NCI-H226 (cell line): ENCODE measurements at regions not wholly inside any gene's neighbourhood (a gene's known extent, or its start where the extent isn't known, plus 50 kb on each side); places are given as distances from the start of the nearest gene placed in this dataset.

Experiments used
- DNase-seq: peaks from one replicate; pipeline ENCODE4 v3.0.0-alpha.2; 2015

GRCh38 chr4:19009881-19010280 is 988.3 kb upstream of the LCORL start:
- no peak for DNase-seq

- no peak for DNase-seq
These were observed 983.7 kb upstream of the LCORL start for GRCh38 chr4:19005211-19005610.

GRCh38 chr4:19002170-19002569 is 980.6 kb upstream of the LCORL start:
- DNase-seq = no peak

DNA sequence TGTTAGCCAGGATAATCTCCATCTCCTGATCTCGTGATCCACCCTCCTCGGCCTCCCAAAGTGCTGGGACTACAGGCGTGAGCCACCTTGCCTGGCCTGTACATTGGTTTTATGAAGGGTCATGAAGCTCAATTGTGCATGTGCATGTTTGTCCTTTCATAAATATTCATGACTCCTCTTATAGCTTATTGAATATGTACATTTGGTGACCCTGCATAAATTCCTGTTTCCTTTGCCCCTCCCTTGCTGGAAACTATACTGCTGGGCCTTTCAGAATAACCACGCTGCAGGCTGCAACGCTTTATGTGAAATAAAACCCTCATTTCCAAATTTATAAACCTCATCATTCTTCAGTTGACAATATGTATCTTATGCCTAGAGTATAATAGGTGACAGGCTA is 978.0 kb upstream of the LCORL start:
- no peak for DNase-seq

DNA sequence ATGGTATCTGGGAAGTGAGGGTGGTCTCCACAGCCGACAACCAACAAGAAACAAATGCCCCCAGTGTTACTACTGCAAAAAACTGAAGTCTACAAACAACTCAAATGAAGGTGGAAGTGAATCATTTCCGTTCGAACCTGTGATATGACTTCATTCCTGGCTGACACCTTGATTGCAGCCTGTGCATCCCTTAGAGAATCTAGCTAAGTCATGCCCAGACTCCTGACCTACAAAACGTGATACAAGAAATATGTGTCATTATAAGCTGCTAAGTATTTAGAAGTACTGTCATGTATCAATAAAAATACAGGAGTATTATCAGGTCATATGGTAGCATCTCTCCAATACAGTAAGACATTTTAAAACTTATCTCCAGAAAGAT is 959.7 kb upstream of the LCORL start:
- DNase-seq = no peak

DNA sequence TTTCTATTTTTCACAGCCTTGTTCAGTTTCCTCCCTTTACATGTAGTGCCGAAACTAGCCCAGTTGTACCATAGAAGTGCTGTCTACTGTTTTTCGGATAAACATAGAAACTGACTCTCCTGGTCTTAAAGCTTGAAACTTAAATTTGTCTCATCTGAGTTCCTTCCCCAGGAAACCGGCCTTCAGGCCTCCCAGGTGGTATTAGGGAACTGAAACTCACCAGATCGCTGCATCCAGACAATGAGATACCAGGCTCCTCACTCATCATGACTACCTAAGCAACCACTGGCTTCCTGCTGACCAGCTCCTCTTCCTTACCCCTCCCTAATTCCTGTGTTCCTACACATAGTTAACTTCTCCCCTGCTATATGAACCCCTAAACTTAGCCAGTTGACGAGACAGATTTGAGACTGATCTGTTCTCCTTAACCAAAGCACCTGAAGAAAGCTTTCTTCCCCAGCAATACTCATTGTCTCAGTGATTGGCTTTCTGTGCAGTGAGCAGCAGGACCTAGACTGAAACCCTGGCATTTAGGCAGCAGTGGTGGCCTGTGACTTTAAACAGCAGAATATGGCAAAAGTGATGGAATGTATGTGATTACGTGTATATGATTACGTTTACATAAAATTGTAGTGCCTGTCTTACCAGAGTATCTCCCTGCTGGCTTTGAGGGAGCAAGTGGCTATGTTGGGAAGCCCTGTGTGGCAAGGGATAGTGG is 959.1 kb upstream of the LCORL start:
- no peak for DNase-seq

DNA sequence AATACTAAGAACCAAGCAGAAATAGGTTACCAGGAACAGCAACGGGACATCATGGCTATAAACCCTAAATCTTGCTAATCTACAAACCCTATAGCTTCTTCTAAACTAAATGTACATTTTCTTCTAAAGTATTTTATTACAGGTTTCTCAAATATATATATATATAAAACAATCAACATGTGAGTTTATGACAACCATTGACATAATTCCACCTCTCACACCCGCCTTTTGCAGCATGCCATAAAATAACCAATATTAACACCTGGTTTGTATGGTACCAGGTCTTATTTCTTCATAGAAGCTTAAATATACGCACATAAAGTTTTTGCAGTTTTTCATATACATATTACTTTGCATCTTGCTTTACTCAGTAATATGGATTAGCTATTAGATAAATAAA is 955.3 kb upstream of the LCORL start:
- no peak for DNase-seq

- no peak for DNase-seq
These were observed 954.6 kb upstream of the LCORL start for GRCh38 chr4:18975916-18976808.

DNA sequence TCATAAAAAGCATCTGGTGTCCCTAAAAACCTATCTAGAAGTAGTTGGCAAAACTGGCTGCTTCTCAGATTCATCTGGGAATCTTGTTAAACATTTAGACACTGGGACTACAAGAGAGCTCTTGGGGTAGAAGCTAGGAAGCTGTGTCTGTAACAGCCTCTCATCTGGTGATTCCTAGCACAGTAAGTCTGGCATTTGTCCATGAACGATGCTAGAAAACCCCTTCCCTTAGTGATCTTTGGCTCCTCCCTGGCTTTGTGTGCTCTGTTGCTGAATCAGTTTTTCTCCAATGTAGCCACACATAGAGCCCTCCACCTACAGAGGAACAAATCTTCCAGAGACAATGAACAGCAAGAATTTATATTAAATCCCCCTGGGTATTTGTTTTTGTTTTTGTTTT is 951.7 kb upstream of the LCORL start:
- DNase-seq = no peak

DNA sequence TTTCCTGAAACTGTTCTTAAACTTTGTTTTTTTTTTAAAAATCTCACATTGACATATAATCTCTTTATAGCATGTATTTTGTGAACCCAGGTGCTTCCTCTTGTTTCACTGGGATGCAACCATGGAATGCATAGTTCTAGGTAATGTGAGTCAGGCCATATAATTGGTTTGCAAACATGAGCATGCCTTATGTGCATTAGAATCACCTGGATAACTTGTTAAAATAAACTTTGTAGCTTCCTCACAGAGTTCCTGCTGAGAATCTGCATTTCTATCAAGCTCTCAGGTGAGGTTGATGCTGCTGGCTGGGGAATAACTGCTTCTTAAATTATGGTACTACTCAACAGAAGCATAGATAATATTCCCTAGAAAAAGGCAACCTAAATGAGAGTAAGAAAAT is 940.3 kb upstream of the LCORL start:
- no peak for DNase-seq

DNA sequence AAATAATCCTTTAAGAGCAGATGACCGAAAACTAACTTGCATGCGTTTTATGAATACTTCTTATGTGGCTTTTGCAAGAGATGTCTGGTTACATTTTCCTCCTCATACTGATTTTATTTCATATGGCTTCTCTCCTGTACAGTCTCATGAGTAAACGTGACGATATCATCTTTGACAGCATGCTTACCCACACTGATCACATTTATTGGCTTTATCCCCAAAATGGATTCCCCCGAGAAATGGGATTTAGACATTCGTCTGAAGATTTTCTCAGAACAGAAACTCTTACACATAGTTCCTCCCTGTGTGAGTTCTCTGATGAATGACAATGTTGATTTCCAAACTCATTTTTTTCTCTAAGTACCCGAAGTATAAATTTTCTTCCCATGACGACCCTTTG is 939.7 kb upstream of the LCORL start:
- no peak for DNase-seq

GRCh38 chr4:18957716-18958115 is 936.2 kb upstream of the LCORL start:
- DNase-seq = no peak

DNA sequence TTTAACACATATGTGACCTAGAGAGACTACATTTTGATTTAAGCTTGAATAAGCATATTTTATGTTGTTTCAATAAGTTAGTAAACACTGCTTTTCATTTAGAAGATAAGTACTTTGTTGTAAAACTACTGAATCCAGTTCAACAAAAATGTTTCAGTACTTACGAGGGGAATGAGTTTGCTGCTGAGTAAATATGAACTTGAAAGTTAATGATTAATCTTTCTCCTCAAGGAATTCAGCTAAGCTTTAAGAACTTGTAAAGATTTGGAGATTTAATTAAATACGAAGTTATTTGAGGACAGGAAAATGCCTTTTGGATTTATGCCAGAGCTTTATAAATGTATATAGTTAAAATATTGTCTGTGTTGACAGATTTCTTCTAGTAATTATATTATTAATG is 933.0 kb upstream of the LCORL start:
- DNase-seq = no peak

GRCh38 chr4:18953613-18954012 is 932.1 kb upstream of the LCORL start:
- DNase-seq = no peak

- no peak for DNase-seq
These were observed 923.9 kb upstream of the LCORL start for GRCh38 chr4:18945464-18945863.

- DNase-seq = no peak
These were observed 921.3 kb upstream of the LCORL start for GRCh38 chr4:18942874-18943273.

GRCh38 chr4:18938343-18939099 is 917.0 kb upstream of the LCORL start:
- no peak for DNase-seq

DNA sequence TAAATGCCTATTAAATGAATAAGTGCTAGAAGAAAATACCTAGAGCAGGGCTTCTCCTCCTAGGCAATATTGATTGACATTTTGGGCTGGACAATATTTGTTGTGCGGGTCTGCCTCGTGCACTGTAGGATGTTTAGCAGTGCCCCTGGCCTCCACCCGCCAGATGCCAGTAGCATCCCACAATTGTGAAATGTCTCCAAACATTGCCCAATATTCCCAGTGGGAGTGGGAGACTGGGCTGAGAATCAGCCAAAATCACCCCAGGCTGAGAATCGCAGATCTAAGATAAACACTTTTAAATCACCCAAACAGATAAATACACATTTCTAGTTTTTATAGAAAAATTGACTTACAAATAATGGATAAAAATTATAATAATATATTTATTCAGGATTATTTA is 916.2 kb upstream of the LCORL start:
- no peak for DNase-seq

DNA sequence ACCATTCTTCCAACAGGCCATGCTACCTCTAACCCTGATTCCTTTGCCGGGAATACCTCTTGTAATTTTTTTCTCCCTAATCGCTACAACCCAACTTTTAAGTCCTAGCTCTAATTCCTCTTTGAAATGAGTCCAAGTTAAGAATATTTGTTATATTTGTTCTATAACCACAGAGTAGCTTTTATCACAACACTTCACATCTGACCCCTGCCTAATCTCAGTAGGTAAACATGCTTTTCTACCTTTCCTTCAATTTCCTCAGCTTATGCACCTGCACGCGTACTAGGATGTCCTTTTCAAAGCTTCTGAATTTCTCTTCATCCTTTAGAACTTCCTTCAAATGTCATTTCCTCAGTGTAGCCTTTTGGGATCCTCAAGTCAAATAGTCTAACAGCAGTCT is 915.5 kb upstream of the LCORL start:
- DNase-seq = no peak

DNA sequence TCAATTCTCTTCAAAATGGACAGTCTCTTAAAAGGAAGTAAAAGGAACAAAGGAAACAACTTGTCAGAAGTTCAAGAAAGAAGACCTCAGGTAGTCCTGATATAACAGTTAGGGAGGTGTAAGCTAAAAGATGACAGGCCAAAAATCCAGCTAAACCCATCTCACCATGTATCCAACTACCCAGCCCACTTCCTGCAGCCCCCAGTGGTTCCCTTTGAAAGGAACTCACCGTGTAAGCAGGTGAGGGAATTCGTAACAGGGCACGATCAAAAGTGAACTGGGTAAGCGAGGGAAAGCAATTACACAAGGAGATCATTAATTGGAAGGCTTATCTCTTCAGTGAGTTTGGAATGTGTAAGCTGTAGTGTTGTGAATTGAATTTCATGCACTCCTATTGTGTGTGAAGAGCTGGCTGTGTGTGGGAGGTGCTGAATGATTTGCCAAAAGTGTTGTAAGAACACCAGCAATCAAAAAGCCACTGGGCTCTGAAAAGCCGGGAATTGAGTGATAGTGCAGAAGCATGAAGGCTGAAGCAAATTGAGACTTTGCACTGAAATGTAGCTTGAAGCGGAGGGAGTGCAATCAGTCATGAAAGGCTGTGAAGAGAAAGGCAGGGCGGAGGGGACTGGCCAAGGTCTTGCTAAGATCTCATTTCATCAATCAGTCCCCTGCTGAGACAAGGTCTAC is 914.2 kb upstream of the LCORL start:
- DNase-seq = no peak

- DNase-seq = no peak
These were observed 912.6 kb upstream of the LCORL start for GRCh38 chr4:18934197-18934596.

DNA sequence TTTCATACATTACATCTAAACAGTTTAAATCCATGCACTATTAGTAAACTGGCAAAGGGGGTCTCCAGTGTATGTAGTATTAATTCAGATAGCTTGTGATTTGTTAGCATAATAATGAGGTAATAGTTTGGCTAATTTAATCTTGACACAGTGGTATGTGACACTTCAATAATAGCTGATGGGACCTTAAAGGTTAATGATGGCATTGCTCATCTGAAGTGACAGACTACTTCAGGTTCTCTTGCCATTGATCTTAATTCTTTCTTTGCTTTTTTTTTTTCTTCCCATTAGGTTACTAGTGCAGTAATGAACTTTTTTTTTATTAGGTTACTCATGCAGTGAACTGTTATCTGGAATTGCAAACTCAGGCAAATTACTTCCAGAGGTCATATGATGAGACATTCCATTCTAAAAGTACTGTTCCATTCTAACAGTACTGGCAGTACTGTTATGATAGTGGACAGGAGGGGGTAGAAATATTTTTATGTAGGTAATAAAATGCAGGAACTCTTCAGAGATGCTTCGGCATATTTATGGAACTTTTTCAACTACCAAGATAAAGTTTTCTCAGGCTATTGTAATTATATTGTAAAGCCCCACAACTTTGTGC is 911.3 kb upstream of the LCORL start:
- DNase-seq = no peak
